ENCODE measurements at regions not wholly inside any gene's neighbourhood (a gene's known extent, or its start where the extent isn't known, plus 50 kb on each side); places are given as distances from the start of the nearest gene placed in this dataset.

- no peak overlapping the region for H3K9ac ChIP-seq (ENCODE audit: extremely low read depth, low read length, poor library complexity, severe bottlenecking)
- peaks cover 3% of the 10 kb centered on the region for H3K9me3 Mint-ChIP-seq
- no peak overlapping the region for H3K27ac Mint-ChIP-seq
- H3K4me3 Mint-ChIP-seq = no peak overlapping the region
- no peaks in the 10 kb centered on the region for H3K4me1 Mint-ChIP-seq
- H3K36me3 Mint-ChIP-seq (ENCODE audit: low read depth) = no peaks in the 10 kb centered on the region
- no peaks in the 10 kb centered on the region for H3K9me3 ChIP-seq (ENCODE audit: control insufficient read depth, low read length)
- H3K4me3 ChIP-seq (ENCODE audit: low read length) = no peak overlapping the region
- DNase-seq = no peak
- no peaks in the 10 kb centered on the region for H3K4me1 ChIP-seq (ENCODE audit: control insufficient read depth, insufficient read depth, low read length)
- no peaks in the 10 kb centered on the region for H3K36me3 ChIP-seq (ENCODE audit: control insufficient read depth, insufficient read depth, low read length)
- H3K27ac ChIP-seq (ENCODE audit: low read depth, low read length) = no peak overlapping the region
- 92% methylated on average over 1 of the region's 1 CpG; no CpG with 5 or more reads in 1 of the 2 experiments for WGBS, 2 experiments (ENCODE audit: insufficient coverage in 1 of 2, insufficient read length in 1 of 2)
- H3K27me3 Mint-ChIP-seq (ENCODE audit: insufficient read depth) = no peaks in the 10 kb centered on the region
- H3K27me3 ChIP-seq (ENCODE audit: control insufficient read depth, insufficient read depth, low read length, poor library complexity, severe bottlenecking) = no peaks in the 10 kb centered on the region
- TF ChIP-seq CTCF (conservative IDR thresholded peaks at IDR 0.05) = no peak
These were observed 387.1 kb downstream of the ZSWIM6 start for GRCh38 chr5:61719124-61719523.

GRCh38 chr5:61720829-61721228 is 388.8 kb downstream of the ZSWIM6 start:
- TF ChIP-seq CTCF (conservative IDR thresholded peaks at IDR 0.05) = no peak
- Histone ChIP-seq H3K36me3 (ENCODE audit: control insufficient read depth, insufficient read depth, low read length) (no peaks in the 10 kb centered on the region), H3K9me3 (ENCODE audit: control insufficient read depth, low read length) (no peaks in the 10 kb centered on the region), H3K9ac (ENCODE audit: extremely low read depth, low read length, poor library complexity, severe bottlenecking) (no peak overlapping the region), H3K27ac (ENCODE audit: low read depth, low read length) (no peak overlapping the region), H3K4me1 (ENCODE audit: control insufficient read depth, insufficient read depth, low read length) (no peaks in the 10 kb centered on the region), H3K27me3 (ENCODE audit: control insufficient read depth, insufficient read depth, low read length, poor library complexity, severe bottlenecking) (no peaks in the 10 kb centered on the region), H3K4me3 (ENCODE audit: low read length) (no peak overlapping the region)
- Mint-ChIP-seq H3K36me3 (ENCODE audit: low read depth) (no peaks in the 10 kb centered on the region), H3K9me3 (peaks cover 3% of the 10 kb centered on the region), H3K27ac (no peak overlapping the region), H3K4me1 (peaks cover 4% of the 10 kb centered on the region), H3K27me3 (ENCODE audit: insufficient read depth) (no peaks in the 10 kb centered on the region), H3K4me3 (no peak overlapping the region)
- DNase-seq = no peak
- 100% methylated on average over 1 of the region's 1 CpG; no CpG with 5 or more reads in 1 of the 2 experiments for WGBS, 2 experiments (ENCODE audit: insufficient coverage in 1 of 2, insufficient read length in 1 of 2)

GRCh38 chr5:61724102-61724501 is 392.0 kb downstream of the ZSWIM6 start:
- H3K36me3 ChIP-seq (ENCODE audit: control insufficient read depth, insufficient read depth, low read length) = no peaks in the 10 kb centered on the region
- H3K4me1 Mint-ChIP-seq = peaks cover 13% of the 10 kb centered on the region
- H3K4me3 ChIP-seq (ENCODE audit: low read length) = no peak overlapping the region
- DNase-seq = no peak
- no peaks in the 10 kb centered on the region for H3K27me3 ChIP-seq (ENCODE audit: control insufficient read depth, insufficient read depth, low read length, poor library complexity, severe bottlenecking)
- no peak overlapping the region for H3K27ac Mint-ChIP-seq
- no peaks in the 10 kb centered on the region for H3K4me1 ChIP-seq (ENCODE audit: control insufficient read depth, insufficient read depth, low read length)
- no peaks in the 10 kb centered on the region for H3K36me3 Mint-ChIP-seq (ENCODE audit: low read depth)
- H3K27me3 Mint-ChIP-seq (ENCODE audit: insufficient read depth) = no peaks in the 10 kb centered on the region
- H3K9me3 ChIP-seq (ENCODE audit: control insufficient read depth, low read length) = no peaks in the 10 kb centered on the region
- H3K27ac ChIP-seq (ENCODE audit: low read depth, low read length) = no peak overlapping the region
- H3K9ac ChIP-seq (ENCODE audit: extremely low read depth, low read length, poor library complexity, severe bottlenecking) = no peak overlapping the region
- peaks cover 3% of the 10 kb centered on the region for H3K9me3 Mint-ChIP-seq
- H3K4me3 Mint-ChIP-seq = no peak overlapping the region
- no peak for TF ChIP-seq CTCF (conservative IDR thresholded peaks at IDR 0.05)
- WGBS, 2 experiments (ENCODE audit: insufficient coverage in 1 of 2, insufficient read length in 1 of 2) = 93 to 100% methylated on average over 2 of the region's 2 CpGs
